SK-N-SH (cell line): ENCODE measurements at regions not wholly inside any gene's neighbourhood (a gene's known extent, or its start where the extent isn't known, plus 50 kb on each side); places are given as distances from the start of the nearest gene placed in this dataset.

Experiments used
- CTCF ChIA-PET: fragments of 300-600, 350-600 bp; formaldehyde crosslinking; extraction: SDS; loops from one replicate; lab custom pipeline; 2021; lab: Yijun Ruan, JAX
- POLR2A ChIA-PET: fragments of 350-600 bp; sonication (Branson Sonifier 250); formaldehyde crosslinking; extraction: SDS; loops from one replicate; lab custom pipeline; 2020; ENCODE audit warnings: antibody characterized with exemption, inconsistent platforms; lab: Yijun Ruan, JAX
- DNase-seq: peaks from one replicate; pipeline ENCODE4 v3.0.0; 2012
- H2AFZ ChIP-seq: fragments of 200-600 bp; sonication (generic); 2 replicates; pipeline ENCODE4 v1.8.1; 2016; ENCODE audit warnings: antibody characterized with exemption, mild to moderate bottlenecking, low read depth
- H3F3A ChIP-seq: fragments of 200-600 bp; sonication (generic); replicated peaks from 2 replicates; pipeline ENCODE3; 2016; ENCODE audit warnings: antibody characterized with exemption, mild to moderate bottlenecking; ENCODE audit not compliant: insufficient read depth
- H3K27ac ChIP-seq, 2 experiments: fragments of 200-500 bp in 1 of 2; fragments of 200-600 bp in 1 of 2; sonication (Bioruptor generic) in 1 of 2; sonication (generic), shearing (Covaris generic) in 1 of 2; 2 replicates each; pipeline versions ENCODE4 v1.5.1 to v1.6.1; 2014 to 2016; ENCODE audit warnings: low read depth in 2 of 2, inconsistent platforms in 1 of 2, low read length in 1 of 2, mild to moderate bottlenecking in 1 of 2, mixed read lengths in 1 of 2
- H3K27me3 ChIP-seq: fragments of 200-600 bp; sonication (generic), shearing (Covaris generic); 2 replicates; pipeline ENCODE4 v1.6.1; 2016; ENCODE audit warnings: mixed run types; ENCODE audit not compliant: insufficient read depth
- H3K36me3 ChIP-seq, 2 experiments: fragments of 200-500 bp in 1 of 2; fragments of 200-600 bp in 1 of 2; sonication (Bioruptor generic) in 1 of 2; sonication (generic) in 1 of 2; replicated peaks in 1 of 2; 2 replicates each; pipeline versions ENCODE3 to v1.5.1; 2014 to 2016; ENCODE audit warnings: low read length in 1 of 2, mild to moderate bottlenecking in 1 of 2; ENCODE audit not compliant: insufficient read depth in 2 of 2, control insufficient read depth in 1 of 2
- H3K4me1 ChIP-seq, 2 experiments: fragments of 200-500 bp in 1 of 2; fragments of 200-600 bp in 1 of 2; sonication (Bioruptor generic) in 1 of 2; sonication (generic), shearing (Covaris generic) in 1 of 2; 2 replicates each; pipeline versions ENCODE4 v1.5.1 to v1.6.1; 2014 to 2016; ENCODE audit warnings: low read depth in 1 of 2, low read length in 1 of 2, mixed run types in 1 of 2; ENCODE audit not compliant: insufficient read depth in 2 of 2, control insufficient read depth in 1 of 2
- H3K4me2 ChIP-seq: fragments of 200-600 bp; sonication (generic), shearing (Covaris generic); 2 replicates; pipeline ENCODE4 v1.6.1; 2017; ENCODE audit warnings: mixed run types
- H3K4me3 ChIP-seq, 2 experiments: fragments of 200-500 bp in 1 of 2; fragments of 200-600 bp in 1 of 2; sonication (Bioruptor generic) in 1 of 2; sonication (generic), shearing (Covaris generic) in 1 of 2; 2 replicates each; pipeline versions ENCODE4 v1.5.1 to v1.8.1; 2014 to 2016; ENCODE audit warnings: low read depth in 2 of 2, inconsistent platforms in 1 of 2, low read length in 1 of 2, mild to moderate bottlenecking in 1 of 2, mixed read lengths in 1 of 2, moderate library complexity in 1 of 2
- H3K79me2 ChIP-seq: fragments of 200-600 bp; sonication (generic); 2 replicates; pipeline ENCODE4 v1.8.1; 2017; ENCODE audit warnings: mild to moderate bottlenecking; ENCODE audit not compliant: insufficient read depth
- H3K9ac ChIP-seq: fragments of 200-600 bp; sonication (generic); 2 replicates; pipeline ENCODE4 v1.6.1; 2017; ENCODE audit warnings: mixed run types
- H3K9me2 ChIP-seq: fragments of 200-600 bp; sonication (generic); 2 replicates; pipeline ENCODE4 v1.6.1; 2017; ENCODE audit warnings: mixed run types
- H3K9me3 ChIP-seq: fragments of 200-600 bp; sonication (generic); 2 replicates; pipeline ENCODE4 v1.6.1; 2017; ENCODE audit warnings: mixed run types, mild to moderate bottlenecking, moderate library complexity
- H4K20me1 ChIP-seq: fragments of 200-600 bp; sonication (generic); 2 replicates; pipeline ENCODE4 v1.6.1; 2017; ENCODE audit warnings: mild to moderate bottlenecking, mixed run types; ENCODE audit not compliant: insufficient read depth
- EZH2phosphoT487 ChIP-seq: fragments of 200-600 bp; sonication (generic); IDR thresholded peaks from 2 replicates; pipeline ENCODE4 v1.6.1; 2017; ENCODE audit warnings: low read depth, mixed run types, mild to moderate bottlenecking, antibody characterized with exemption, moderate library complexity, borderline replicate concordance
- FOXJ3 ChIP-seq: sonication (generic); formaldehyde crosslinking; IDR thresholded peaks from 2 replicates; pipeline ENCODE4 v1.5.1; 2020; ENCODE audit warnings: mild to moderate bottlenecking, missing genetic modification reagents
- FOXM1 ChIP-seq: IDR thresholded peaks from 2 replicates; pipeline ENCODE4 v1.4.0; 2012; ENCODE audit warnings: low read depth, mild to moderate bottlenecking
- GABPA ChIP-seq: IDR thresholded peaks from 2 replicates; pipeline ENCODE4 v1.4.0; 2012; ENCODE audit warnings: low read depth, mild to moderate bottlenecking
- GATA2 ChIP-seq: sonication (generic); formaldehyde crosslinking; IDR thresholded peaks from 2 replicates; pipeline ENCODE4 v1.5.0; 2020; ENCODE audit warnings: mild to moderate bottlenecking, missing genetic modification reagents
- JUND ChIP-seq: IDR thresholded peaks from 2 replicates; pipeline ENCODE4 v1.4.0; 2012
- MXI1 ChIP-seq: IDR thresholded peaks from 2 replicates; pipeline ENCODE4 v1.6.1; 2012; ENCODE audit warnings: mild to moderate bottlenecking, low read depth, low read length, improper control_type of control experiment
- NFIC ChIP-seq: IDR thresholded peaks from 2 replicates; pipeline ENCODE4 v1.4.0; 2012; ENCODE audit warnings: borderline replicate concordance
- RAD21 ChIP-seq: IDR thresholded peaks from 2 replicates; pipeline ENCODE4 v1.6.1; 2012; ENCODE audit warnings: mild to moderate bottlenecking, low read length
- RCOR1 ChIP-seq: fragments of 150-350 bp; IDR thresholded peaks from 2 replicates; pipeline ENCODE4 v1.6.1; 2017; ENCODE audit warnings: antibody characterized with exemption, low read length
- RFX5 ChIP-seq: IDR thresholded peaks from 2 replicates; pipeline ENCODE4 v1.6.1; 2012; ENCODE audit warnings: mild to moderate bottlenecking, improper control_type of control experiment, low read length
- RXRA ChIP-seq: IDR thresholded peaks from 2 replicates; pipeline ENCODE4 v1.4.0; 2012; ENCODE audit warnings: low read depth, mild to moderate bottlenecking, borderline replicate concordance
- SIN3A ChIP-seq: IDR thresholded peaks from 2 replicates; pipeline ENCODE4 v1.6.1; 2012; ENCODE audit warnings: low read depth, mild to moderate bottlenecking, low read length, moderate library complexity, borderline replicate concordance
- TEAD4 ChIP-seq: IDR thresholded peaks from 2 replicates; pipeline ENCODE4 v1.4.0; 2012; ENCODE audit warnings: mild to moderate bottlenecking, borderline replicate concordance; ENCODE audit not compliant: insufficient read depth
- YY1 ChIP-seq: IDR thresholded peaks from 2 replicates; pipeline ENCODE4 v1.4.0; 2012; ENCODE audit warnings: low read depth, mild to moderate bottlenecking
- WGBS: methylation state at CpG from one replicate; pipeline ENCODE4 v1.1.6; 2017; ENCODE audit warnings: low lambda C conversion rate; 5-methylcytosine and 5-hydroxymethylcytosine counted together
- TF ChIP-seq, protein P1 (sequence below): IDR thresholded peaks from 2 replicates; pipeline ENCODE4 v1.6.1; 2012; ENCODE audit warnings: mild to moderate bottlenecking, low read depth, low read length, moderate library complexity
- TF ChIP-seq, protein P2 (sequence below): IDR thresholded peaks from 2 replicates; pipeline ENCODE4 v1.4.0; 2012; ENCODE audit warnings: low read depth, borderline replicate concordance
- TF ChIP-seq, protein P3 (sequence below): fragments of 200-600 bp; sonication (generic); IDR thresholded peaks from 2 replicates; pipeline ENCODE4 v1.6.1; 2017; ENCODE audit warnings: antibody characterized with exemption, mild to moderate bottlenecking, moderate library complexity

DNA sequence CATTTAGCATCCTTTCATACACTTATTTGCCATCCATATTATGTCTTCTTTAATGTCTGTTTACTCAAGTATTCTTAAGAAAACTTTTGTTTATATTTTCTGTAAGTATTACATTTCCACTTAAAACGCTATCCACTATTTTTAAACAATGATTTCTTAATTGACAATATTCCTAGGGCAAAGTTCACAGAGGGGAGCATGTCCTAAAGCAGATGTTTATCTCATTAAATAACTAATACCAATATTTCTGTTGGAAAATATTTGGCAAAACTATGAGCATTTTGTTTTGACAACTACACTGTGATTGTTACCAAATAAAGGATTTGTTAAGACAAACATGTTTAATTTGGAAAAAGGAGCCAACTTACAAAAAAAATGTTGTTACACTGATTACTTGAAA, 643.3 kb downstream of the SLITRK5 start:
- no peak overlapping the region for H3K4me2 ChIP-seq
- no peak overlapping the region for H3K27ac ChIP-seq
- no peak overlapping the region for H3K9ac ChIP-seq
- no peaks in the 10 kb centered on the region for H3F3A ChIP-seq
- H3K27me3 ChIP-seq = no peaks in the 10 kb centered on the region
- H2AFZ ChIP-seq = no peak overlapping the region
- H3K79me2 ChIP-seq = no peaks in the 10 kb centered on the region
- H3K4me1 ChIP-seq = no peaks in the 10 kb centered on the region
- ChIA-PET POLR2A (no interaction called here), CTCF (no interaction called here)
- DNase-seq = no peak
- whole genome bisulfite sequencing = 12% methylated on average over 1 of the region's 1 CpG
- no peaks in the 10 kb centered on the region for H4K20me1 ChIP-seq
- no peak overlapping the region for H3K4me3 ChIP-seq
- TF ChIP-seq, protein P1, sequence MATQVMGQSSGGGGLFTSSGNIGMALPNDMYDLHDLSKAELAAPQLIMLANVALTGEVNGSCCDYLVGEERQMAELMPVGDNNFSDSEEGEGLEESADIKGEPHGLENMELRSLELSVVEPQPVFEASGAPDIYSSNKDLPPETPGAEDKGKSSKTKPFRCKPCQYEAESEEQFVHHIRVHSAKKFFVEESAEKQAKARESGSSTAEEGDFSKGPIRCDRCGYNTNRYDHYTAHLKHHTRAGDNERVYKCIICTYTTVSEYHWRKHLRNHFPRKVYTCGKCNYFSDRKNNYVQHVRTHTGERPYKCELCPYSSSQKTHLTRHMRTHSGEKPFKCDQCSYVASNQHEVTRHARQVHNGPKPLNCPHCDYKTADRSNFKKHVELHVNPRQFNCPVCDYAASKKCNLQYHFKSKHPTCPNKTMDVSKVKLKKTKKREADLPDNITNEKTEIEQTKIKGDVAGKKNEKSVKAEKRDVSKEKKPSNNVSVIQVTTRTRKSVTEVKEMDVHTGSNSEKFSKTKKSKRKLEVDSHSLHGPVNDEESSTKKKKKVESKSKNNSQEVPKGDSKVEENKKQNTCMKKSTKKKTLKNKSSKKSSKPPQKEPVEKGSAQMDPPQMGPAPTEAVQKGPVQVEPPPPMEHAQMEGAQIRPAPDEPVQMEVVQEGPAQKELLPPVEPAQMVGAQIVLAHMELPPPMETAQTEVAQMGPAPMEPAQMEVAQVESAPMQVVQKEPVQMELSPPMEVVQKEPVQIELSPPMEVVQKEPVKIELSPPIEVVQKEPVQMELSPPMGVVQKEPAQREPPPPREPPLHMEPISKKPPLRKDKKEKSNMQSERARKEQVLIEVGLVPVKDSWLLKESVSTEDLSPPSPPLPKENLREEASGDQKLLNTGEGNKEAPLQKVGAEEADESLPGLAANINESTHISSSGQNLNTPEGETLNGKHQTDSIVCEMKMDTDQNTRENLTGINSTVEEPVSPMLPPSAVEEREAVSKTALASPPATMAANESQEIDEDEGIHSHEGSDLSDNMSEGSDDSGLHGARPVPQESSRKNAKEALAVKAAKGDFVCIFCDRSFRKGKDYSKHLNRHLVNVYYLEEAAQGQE = no peak
- no peak for TF ChIP-seq RFX5
- TF ChIP-seq RAD21 = no peak
- no peak for TF ChIP-seq NFIC
- TF ChIP-seq JUND = no peak
- TF ChIP-seq FOXJ3 (CRISPR knock-in tag) = no peak
- TF ChIP-seq FOXM1 = no peak
- no peak for TF ChIP-seq EZH2phosphoT487
- TF ChIP-seq, protein P2, sequence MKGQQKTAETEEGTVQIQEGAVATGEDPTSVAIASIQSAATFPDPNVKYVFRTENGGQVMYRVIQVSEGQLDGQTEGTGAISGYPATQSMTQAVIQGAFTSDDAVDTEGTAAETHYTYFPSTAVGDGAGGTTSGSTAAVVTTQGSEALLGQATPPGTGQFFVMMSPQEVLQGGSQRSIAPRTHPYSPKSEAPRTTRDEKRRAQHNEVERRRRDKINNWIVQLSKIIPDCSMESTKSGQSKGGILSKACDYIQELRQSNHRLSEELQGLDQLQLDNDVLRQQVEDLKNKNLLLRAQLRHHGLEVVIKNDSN = no peak
- TF ChIP-seq TEAD4 = no peak
- no peak for TF ChIP-seq MXI1
- TF ChIP-seq RXRA = no peak
- TF ChIP-seq GABPA = no peak
- no peak for TF ChIP-seq RCOR1
- H3K9me3 ChIP-seq = no peaks in the 10 kb centered on the region
- no peaks in the 10 kb centered on the region for H3K36me3 ChIP-seq
- H3K9me2 ChIP-seq = no peaks in the 10 kb centered on the region

DNA sequence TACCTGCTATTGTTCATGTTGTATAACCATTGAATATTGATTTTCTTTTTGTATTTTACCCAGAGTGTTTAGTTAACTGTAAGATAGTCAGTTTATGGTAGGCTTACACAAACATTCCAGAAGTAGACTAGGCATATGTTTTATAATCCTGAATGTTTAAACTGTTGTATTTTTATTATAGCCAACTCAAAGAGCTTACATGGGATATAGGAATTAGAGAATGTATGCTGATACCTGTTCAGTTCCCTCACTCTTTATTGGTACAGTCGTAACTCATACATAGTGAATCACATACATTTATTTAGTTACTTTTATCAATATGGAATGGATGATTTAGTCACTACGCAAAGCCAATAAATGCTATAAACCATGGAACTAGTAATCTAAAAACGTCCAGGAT, 657.9 kb downstream of the SLITRK5 start:
- WGBS = 30% methylated on average over 3 of the region's 3 CpGs
- ChIA-PET POLR2A (no interaction called here), CTCF (no interaction called here)
- Histone ChIP-seq H3K4me1 (no peaks in the 10 kb centered on the region; a peak in 1 of 4 replicates), H3K27ac (no peak overlapping the region), H2AFZ (no peak overlapping the region), H4K20me1 (no peaks in the 10 kb centered on the region), H3K9me2 (no peaks in the 10 kb centered on the region), H3K4me2 (no peak overlapping the region), H3K9me3 (no peaks in the 10 kb centered on the region), H3K36me3 (no peaks in the 10 kb centered on the region), H3F3A (no peaks in the 10 kb centered on the region), H3K9ac (no peak overlapping the region), H3K4me3 (no peak overlapping the region), H3K27me3 (no peaks in the 10 kb centered on the region), H3K79me2 (no peaks in the 10 kb centered on the region)
- DNase-seq = no peak
- TF ChIP-seq SIN3A (no peak), NFIC (no peak), YY1 (no peak), RAD21 (no peak), GATA2 (no peak)
- TF ChIP-seq, protein P1 = no peak
- TF ChIP-seq, protein P3, sequence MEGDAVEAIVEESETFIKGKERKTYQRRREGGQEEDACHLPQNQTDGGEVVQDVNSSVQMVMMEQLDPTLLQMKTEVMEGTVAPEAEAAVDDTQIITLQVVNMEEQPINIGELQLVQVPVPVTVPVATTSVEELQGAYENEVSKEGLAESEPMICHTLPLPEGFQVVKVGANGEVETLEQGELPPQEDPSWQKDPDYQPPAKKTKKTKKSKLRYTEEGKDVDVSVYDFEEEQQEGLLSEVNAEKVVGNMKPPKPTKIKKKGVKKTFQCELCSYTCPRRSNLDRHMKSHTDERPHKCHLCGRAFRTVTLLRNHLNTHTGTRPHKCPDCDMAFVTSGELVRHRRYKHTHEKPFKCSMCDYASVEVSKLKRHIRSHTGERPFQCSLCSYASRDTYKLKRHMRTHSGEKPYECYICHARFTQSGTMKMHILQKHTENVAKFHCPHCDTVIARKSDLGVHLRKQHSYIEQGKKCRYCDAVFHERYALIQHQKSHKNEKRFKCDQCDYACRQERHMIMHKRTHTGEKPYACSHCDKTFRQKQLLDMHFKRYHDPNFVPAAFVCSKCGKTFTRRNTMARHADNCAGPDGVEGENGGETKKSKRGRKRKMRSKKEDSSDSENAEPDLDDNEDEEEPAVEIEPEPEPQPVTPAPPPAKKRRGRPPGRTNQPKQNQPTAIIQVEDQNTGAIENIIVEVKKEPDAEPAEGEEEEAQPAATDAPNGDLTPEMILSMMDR = no peak
